H1 (cell line): ENCODE measurements at regions not wholly inside any gene's neighbourhood (a gene's known extent, or its start where the extent isn't known, plus 50 kb on each side); places are given as distances from the start of the nearest gene placed in this dataset.
A peak's percentile ranks its signal among the peaks of the same experiment; 100 is the strongest.

Experiments used
- CTCF ChIA-PET: fragments of 300-600 bp; sonication (Branson Sonifier 250); formaldehyde crosslinking; loops from one replicate; lab custom pipeline; 2021; ENCODE audit not compliant: partially characterized antibody; lab: Charles Lee
- POLR2A ChIA-PET: fragments of 300-600 bp; sonication (Branson Sonifier 250); formaldehyde crosslinking; loops from one replicate; lab custom pipeline; 2021; ENCODE audit warnings: inconsistent platforms; ENCODE audit not compliant: partially characterized antibody; lab: Charles Lee
- DNase-seq, 2 experiments: peaks; one replicate each; pipeline versions ENCODE4 v3.0.0 to v3.0.0-alpha.2; 2010 to 2022; ENCODE audit warnings: low spot score in 2 of 2, low read depth in 1 of 2, mixed read lengths in 1 of 2
- FAIRE-seq: peaks from 2 replicates; lab custom pipeline; 2011; peaks lifted over from hg19 to GRCh38; lab: Jason Lieb, UNC
- H2AFZ ChIP-seq: 2 replicates; pipeline ENCODE4 v1.8.1; 2012; ENCODE audit warnings: low read length, inconsistent platforms
- H2AK5ac ChIP-seq: 2 replicates; pipeline ENCODE4 v1.6.1; 2013; ENCODE audit warnings: low read depth, low read length
- H2BK120ac ChIP-seq: replicated peaks from 2 replicates; pipeline ENCODE3; 2013; ENCODE audit warnings: low read depth, low read length, inconsistent platforms
- H2BK12ac ChIP-seq: 2 replicates; pipeline ENCODE4 v1.6.1; 2013; ENCODE audit warnings: low read depth, low read length
- H2BK15ac ChIP-seq: 2 replicates; pipeline ENCODE4 v1.6.1; 2013; ENCODE audit warnings: low read length
- H2BK20ac ChIP-seq: 2 replicates; pipeline ENCODE4 v1.6.1; 2013; ENCODE audit warnings: low read length
- H2BK5ac ChIP-seq: 2 replicates; pipeline ENCODE4 v1.6.1; 2013; ENCODE audit warnings: low read depth, low read length
- H3K14ac ChIP-seq: 2 replicates; pipeline ENCODE4 v1.6.1; 2013; ENCODE audit warnings: inconsistent platforms; ENCODE audit not compliant: insufficient read length
- H3K18ac ChIP-seq: 2 replicates; pipeline ENCODE4 v1.6.1; 2013; ENCODE audit warnings: low read length; ENCODE audit errors: extremely low read depth
- H3K23ac ChIP-seq: 2 replicates; pipeline ENCODE4 v1.6.1; 2013; ENCODE audit warnings: inconsistent platforms; ENCODE audit not compliant: insufficient read length
- H3K23me2 ChIP-seq: 2 replicates; pipeline ENCODE4 v1.6.1; 2013; ENCODE audit warnings: low read depth, low read length
- H3K27ac ChIP-seq: 2 replicates; pipeline ENCODE4 v1.6.1; 2011; ENCODE audit warnings: low read depth, low read length, inconsistent platforms
- H3K27me3 ChIP-seq, 4 experiments: replicated peaks in 1 of 4; 1 replicate in 1 of 4; 2 replicates in 3 of 4; pipeline versions ENCODE4 v1.6.1 to v1.8.1; 2011 to 2013; ENCODE audit warnings: low read length in 3 of 4, mild to moderate bottlenecking in 3 of 4, inconsistent platforms in 2 of 4, mixed read lengths in 2 of 4, moderate library complexity in 1 of 4; ENCODE audit not compliant: control insufficient read depth in 3 of 4, insufficient read depth in 3 of 4; ENCODE audit errors: extremely low read depth in 1 of 4
- H3K36me3 ChIP-seq, 4 experiments: 2 replicates each; pipeline versions ENCODE4 v1.6.1 to v1.8.1; 2011 to 2013; ENCODE audit warnings: mild to moderate bottlenecking in 4 of 4, low read length in 3 of 4, moderate library complexity in 2 of 4, control low read depth in 1 of 4, inconsistent platforms in 1 of 4; ENCODE audit not compliant: insufficient read depth in 4 of 4, control insufficient read depth in 2 of 4
- H3K4ac ChIP-seq: replicated peaks from 2 replicates; pipeline ENCODE3; 2013; ENCODE audit warnings: low read length, low read depth, mixed read lengths, inconsistent platforms; ENCODE audit not compliant: insufficient read length
- H3K4me1 ChIP-seq, 4 experiments: replicated peaks in 1 of 4; 1 replicate in 1 of 4; 2 replicates in 3 of 4; pipeline versions ENCODE4 v1.6.1 to v1.8.1; 2011 to 2013; ENCODE audit warnings: low read length in 3 of 4, inconsistent platforms in 2 of 4, mixed read lengths in 1 of 4; ENCODE audit not compliant: insufficient read depth in 4 of 4, control insufficient read depth in 3 of 4
- H3K4me2 ChIP-seq, 2 experiments: 2 replicates each; pipeline versions ENCODE4 v1.6.1 to v1.8.1; 2011 to 2013; ENCODE audit warnings: low read depth in 2 of 2, low read length in 2 of 2, control low read depth in 1 of 2, inconsistent platforms in 1 of 2, mild to moderate bottlenecking in 1 of 2; ENCODE audit not compliant: insufficient read depth in 1 of 2
- H3K4me3 ChIP-seq, 4 experiments: fragments of 200-600, 300-600 bp in 1 of 4; sonication (generic), shearing (Covaris generic), sonication (Bioruptor Twin) in 1 of 4; 2 replicates each; pipeline versions ENCODE4 v1.5.1 to v1.8.1; 2011 to 2016; ENCODE audit warnings: low read length in 4 of 4, low read depth in 3 of 4, control low read depth in 2 of 4, inconsistent platforms in 2 of 4, mild to moderate bottlenecking in 2 of 4, mixed read lengths in 1 of 4, moderate library complexity in 1 of 4; ENCODE audit not compliant: insufficient read depth in 2 of 4; ENCODE audit errors: extremely low read depth in 1 of 4
- H3K56ac ChIP-seq: replicated peaks from 2 replicates; pipeline ENCODE3; 2013; ENCODE audit warnings: low read depth, mild to moderate bottlenecking, mixed read lengths, low read length, inconsistent platforms; ENCODE audit not compliant: insufficient read length
- H3K79me1 ChIP-seq: 2 replicates; pipeline ENCODE4 v1.6.1; 2013; ENCODE audit warnings: low read depth, low read length, control low read depth
- H3K79me2 ChIP-seq, 2 experiments: 2 replicates each; pipeline versions ENCODE4 v1.6.1 to v1.8.1; 2012 to 2013; ENCODE audit warnings: low read length in 2 of 2, mild to moderate bottlenecking in 2 of 2, inconsistent platforms in 1 of 2; ENCODE audit not compliant: insufficient read depth in 2 of 2, control insufficient read depth in 1 of 2
- H3K9ac ChIP-seq, 4 experiments: replicated peaks in 1 of 4; 1 replicate in 1 of 4; 2 replicates in 3 of 4; pipeline versions ENCODE4 v1.6.1 to v1.8.1; 2011 to 2013; ENCODE audit warnings: low read depth in 3 of 4, low read length in 3 of 4, control low read depth in 2 of 4, mild to moderate bottlenecking in 2 of 4, moderate library complexity in 2 of 4, inconsistent platforms in 1 of 4; ENCODE audit errors: extremely low read depth in 1 of 4
- H3K9me3 ChIP-seq, 2 experiments: 2 replicates each; pipeline versions ENCODE4 v1.6.1 to v1.8.1; 2012 to 2013; ENCODE audit warnings: mild to moderate bottlenecking in 2 of 2, moderate library complexity in 2 of 2, control low read depth in 1 of 2, inconsistent platforms in 1 of 2, low read depth in 1 of 2, low read length in 1 of 2, mixed read lengths in 1 of 2; ENCODE audit not compliant: insufficient read depth in 2 of 2
- H4K20me1 ChIP-seq, 2 experiments: replicated peaks in 1 of 2; 2 replicates each; pipeline versions ENCODE3 to v1.8.1; 2011 to 2013; ENCODE audit warnings: inconsistent platforms in 2 of 2, low read length in 2 of 2, mild to moderate bottlenecking in 1 of 2; ENCODE audit not compliant: insufficient read depth in 2 of 2, control insufficient read depth in 1 of 2
- H4K5ac ChIP-seq: 2 replicates; pipeline ENCODE4 v1.6.1; 2013; ENCODE audit warnings: low read length, low read depth, mixed read lengths, inconsistent platforms; ENCODE audit not compliant: insufficient read length
- H4K8ac ChIP-seq: 2 replicates; pipeline ENCODE4 v1.8.0; 2013; ENCODE audit warnings: mild to moderate bottlenecking, moderate library complexity, low read length, inconsistent platforms; ENCODE audit not compliant: insufficient read depth; ENCODE audit errors: extremely low read depth
- H4K91ac ChIP-seq: replicated peaks from 2 replicates; pipeline ENCODE3; 2013; ENCODE audit warnings: low read length, mixed read lengths, inconsistent platforms; ENCODE audit not compliant: insufficient read length
- NRF1 ChIP-seq: IDR thresholded peaks from 2 replicates; pipeline ENCODE4 v1.6.1; 2011; ENCODE audit warnings: mild to moderate bottlenecking, low read depth, low read length, improper control_type of control experiment
- SAP30 ChIP-seq: fragments of 300-600 bp; sonication (generic); IDR thresholded peaks from 2 replicates; pipeline ENCODE4 v1.7.1; 2012; ENCODE audit warnings: low read length, moderate library complexity, mild to moderate bottlenecking, inconsistent platforms; ENCODE audit not compliant: insufficient read depth, insufficient replicate concordance
- YY1 ChIP-seq: IDR thresholded peaks from 2 replicates; pipeline ENCODE4 v1.6.1; 2011; ENCODE audit warnings: low read depth, mild to moderate bottlenecking, low read length
- WGBS, 2 experiments: shearing (Covaris generic) in 1 of 2; methylation state at CpG; one replicate each; pipeline versions ENCODE4 v1.1.6 to v1.1.7; 2013 to 2015; ENCODE audit warnings: low lambda C conversion rate in 2 of 2, mixed read lengths in 2 of 2, inconsistent platforms in 1 of 2, low coverage in 1 of 2, missing lambda C conversion rate in 1 of 2; ENCODE audit not compliant: insufficient replicate concordance in 2 of 2, insufficient coverage in 1 of 2, insufficient read length in 1 of 2; ENCODE audit errors: extremely low coverage in 1 of 2, missing lambda C conversion rate in 1 of 2; 5-methylcytosine and 5-hydroxymethylcytosine counted together

- Histone ChIP-seq H2BK12ac (no peak overlapping the region), H3K56ac (no peak overlapping the region), H2BK20ac (no peak overlapping the region), H3K79me1 (no peaks in the 10 kb centered on the region), H3K18ac (no peak overlapping the region), H3K79me2 (no peaks in the 10 kb centered on the region), H3K4me3 (no peak overlapping the region), H4K20me1 (no peaks in the 10 kb centered on the region), H3K9me3 (no peaks in the 10 kb centered on the region), H4K8ac (no peak overlapping the region), H2AK5ac (no peak overlapping the region), H4K91ac (no peak overlapping the region), H3K4me2 (no peak overlapping the region), H3K9ac (no peak overlapping the region), H3K36me3 (no peaks in the 10 kb centered on the region), H2BK15ac (0 out of 2 replicates have a peak overlapping the region, but pooled peaks have one; percentile 63), H3K27me3 (no peaks in the 10 kb centered on the region), H3K4me1 (peaks cover 0 to 3% (median 0%) of the 10 kb centered on the region in 4 experiments; a peak in 2 of 7 replicates), H2AFZ (no peak overlapping the region), H3K4ac (peak overlapping the region; percentile 44), H3K14ac (no peak overlapping the region), H4K5ac (no peak overlapping the region)
- CTCF ChIA-PET: interaction anchor here (1.3 to 1.9 kb wide), 2 partner anchors 10 to 14 kb away, joined by 5 read pairs; no protein-coding TSS in a partner anchor
- DNase-seq (peak in 1 of 2 experiments; percentile 24), FAIRE-seq (no peak)
- POLR2A ChIA-PET: no interaction called here
- TF ChIP-seq SAP30 (no peak), NRF1 (no peak), YY1 (no peak)
- TF ChIP-seq, all 59 proteins: peak for 0
- H3K27ac ChIP-seq: no peak overlapping the region
- H3K23me2 ChIP-seq: no peaks in the 10 kb centered on the region
- H2BK5ac ChIP-seq: no peak overlapping the region
- H3K23ac ChIP-seq: no peak overlapping the region
- 96% methylated on average over 4 of the region's 4 CpGs; no CpG with 5 or more reads in 1 of the 2 experiments for WGBS, 2 experiments
- no peak overlapping the region for H2BK120ac ChIP-seq
Measured at GRCh38 chr6:14250573-14250972, 133.0 kb downstream of the CD83 start.
